DOHH2 (cell line): ENCODE measurements at regions not wholly inside any gene's neighbourhood (a gene's known extent, or its start where the extent isn't known, plus 50 kb on each side); places are given as distances from the start of the nearest gene placed in this dataset.

Experiments used
- H3F3A ChIP-seq: fragments of 200-600 bp; sonication (generic), shearing (Covaris generic); 2 replicates; pipeline ENCODE4 v1.6.0; 2016; ENCODE audit warnings: antibody characterized with exemption, mild to moderate bottlenecking; ENCODE audit not compliant: control insufficient read depth, insufficient read depth
- H3K27ac ChIP-seq: fragments of 200-600 bp; sonication (generic); 2 replicates; pipeline ENCODE4 v1.5.1; 2014; ENCODE audit warnings: low read depth, mild to moderate bottlenecking, low read length, moderate library complexity
- H3K27me3 ChIP-seq: fragments of 200-600 bp; sonication (generic); 2 replicates; pipeline ENCODE4 v1.6.1; 2014; ENCODE audit warnings: mild to moderate bottlenecking, low read length, mixed read lengths; ENCODE audit not compliant: control insufficient read depth
- H3K36me3 ChIP-seq: fragments of 200-600 bp; sonication (generic); 2 replicates; pipeline ENCODE4 v1.6.1; 2014; ENCODE audit warnings: mild to moderate bottlenecking, low read length, moderate library complexity, mixed read lengths; ENCODE audit not compliant: control insufficient read depth
- H3K4me1 ChIP-seq: fragments of 200-600 bp; sonication (generic); 2 replicates; pipeline ENCODE4 v1.6.1; 2014; ENCODE audit warnings: mild to moderate bottlenecking, low read length, mixed read lengths; ENCODE audit not compliant: control insufficient read depth
- H3K4me2 ChIP-seq: fragments of 200-600 bp; sonication (generic); 2 replicates; pipeline ENCODE4 v1.6.0; 2014; ENCODE audit warnings: mild to moderate bottlenecking, low read length, moderate library complexity
- H3K4me3 ChIP-seq: fragments of 200-600 bp; sonication (generic); 2 replicates; pipeline ENCODE4 v1.5.1; 2014; ENCODE audit warnings: mild to moderate bottlenecking, low read length, mixed read lengths
- H3K79me2 ChIP-seq: fragments of 200-600 bp; sonication (generic); 2 replicates; pipeline ENCODE4 v1.6.1; 2014; ENCODE audit warnings: mild to moderate bottlenecking, low read length, mixed read lengths; ENCODE audit not compliant: control insufficient read depth
- H3K9me2 ChIP-seq: fragments of 200-600 bp; sonication (generic); replicated peaks from 2 replicates; pipeline ENCODE4 v1.6.1; 2014; ENCODE audit warnings: mild to moderate bottlenecking, low read length, mixed read lengths; ENCODE audit not compliant: control insufficient read depth
- H3K9me3 ChIP-seq: fragments of 200-600 bp; sonication (generic); 2 replicates; pipeline ENCODE4 v1.6.1; 2014; ENCODE audit warnings: antibody characterized with exemption, low read length, mixed read lengths; ENCODE audit not compliant: control insufficient read depth, insufficient read depth
- H4K20me1 ChIP-seq: fragments of 200-600 bp; sonication (generic); 2 replicates; pipeline ENCODE4 v1.6.0; 2014; ENCODE audit warnings: low read depth, mild to moderate bottlenecking, antibody characterized with exemption, low read length, moderate library complexity; ENCODE audit not compliant: control insufficient read depth, insufficient read depth
- EZH2phosphoT487 ChIP-seq: fragments of 200-600 bp; sonication (generic); IDR thresholded peaks from 2 replicates; pipeline ENCODE4 v1.6.1; 2017; ENCODE audit warnings: borderline replicate concordance, mild to moderate bottlenecking, antibody characterized with exemption, low read length, moderate library complexity, mixed read lengths
- TF ChIP-seq, protein P1 (sequence below): fragments of 200-600 bp; sonication (generic); IDR thresholded peaks from one replicate; pipeline ENCODE4 v1.5.1; 2014; ENCODE audit warnings: antibody characterized with exemption, mild to moderate bottlenecking, low read depth, low read length; ENCODE audit not compliant: poor library complexity, severe bottlenecking

GRCh38 chr6:138012682-138013081 is 94.5 kb downstream of the PERP start:
- Histone ChIP-seq H3K4me1 (no peaks in the 10 kb centered on the region), H3K4me2 (no peak overlapping the region), H3K27me3 (0 out of 2 replicates have a peak, but pooled peaks cover 3% of the 10 kb centered on the region), H3K79me2 (no peaks in the 10 kb centered on the region), H3K4me3 (no peak overlapping the region), H3F3A (no peaks in the 10 kb centered on the region), H3K27ac (no peak overlapping the region), H3K9me3 (no peaks in the 10 kb centered on the region), H3K9me2 (no peaks in the 10 kb centered on the region), H3K36me3 (no peaks in the 10 kb centered on the region), H4K20me1 (no peaks in the 10 kb centered on the region)
- TF ChIP-seq, protein P1, sequence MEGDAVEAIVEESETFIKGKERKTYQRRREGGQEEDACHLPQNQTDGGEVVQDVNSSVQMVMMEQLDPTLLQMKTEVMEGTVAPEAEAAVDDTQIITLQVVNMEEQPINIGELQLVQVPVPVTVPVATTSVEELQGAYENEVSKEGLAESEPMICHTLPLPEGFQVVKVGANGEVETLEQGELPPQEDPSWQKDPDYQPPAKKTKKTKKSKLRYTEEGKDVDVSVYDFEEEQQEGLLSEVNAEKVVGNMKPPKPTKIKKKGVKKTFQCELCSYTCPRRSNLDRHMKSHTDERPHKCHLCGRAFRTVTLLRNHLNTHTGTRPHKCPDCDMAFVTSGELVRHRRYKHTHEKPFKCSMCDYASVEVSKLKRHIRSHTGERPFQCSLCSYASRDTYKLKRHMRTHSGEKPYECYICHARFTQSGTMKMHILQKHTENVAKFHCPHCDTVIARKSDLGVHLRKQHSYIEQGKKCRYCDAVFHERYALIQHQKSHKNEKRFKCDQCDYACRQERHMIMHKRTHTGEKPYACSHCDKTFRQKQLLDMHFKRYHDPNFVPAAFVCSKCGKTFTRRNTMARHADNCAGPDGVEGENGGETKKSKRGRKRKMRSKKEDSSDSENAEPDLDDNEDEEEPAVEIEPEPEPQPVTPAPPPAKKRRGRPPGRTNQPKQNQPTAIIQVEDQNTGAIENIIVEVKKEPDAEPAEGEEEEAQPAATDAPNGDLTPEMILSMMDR, result no peak
- TF ChIP-seq EZH2phosphoT487, result no peak

DNA sequence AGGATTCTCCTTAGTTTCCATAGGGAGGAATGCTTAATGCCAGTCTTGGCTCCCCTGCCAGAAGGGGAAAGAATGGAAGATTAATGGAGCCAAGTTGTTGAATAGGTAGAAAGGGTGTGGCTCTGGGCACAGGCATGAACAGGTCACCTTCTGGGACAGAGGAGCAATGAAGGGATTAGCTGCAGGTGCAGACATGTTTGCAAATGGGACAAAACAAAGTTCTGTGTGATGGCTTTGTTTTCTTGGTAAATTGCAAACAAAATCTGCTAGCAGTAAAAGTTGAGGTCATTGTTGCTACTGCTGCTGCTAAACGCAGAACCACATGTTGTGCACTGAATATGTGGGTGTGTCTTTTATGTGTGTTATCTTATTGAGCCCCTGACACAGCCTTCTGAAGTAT is 93.3 kb downstream of the PERP start:
- no peaks in the 10 kb centered on the region for H3F3A ChIP-seq
- H3K36me3 ChIP-seq, result no peaks in the 10 kb centered on the region
- H3K4me2 ChIP-seq, result no peak overlapping the region
- H3K4me1 ChIP-seq, result no peaks in the 10 kb centered on the region
- no peak overlapping the region for H3K4me3 ChIP-seq
- H3K79me2 ChIP-seq, result no peaks in the 10 kb centered on the region
- H3K9me3 ChIP-seq, result no peaks in the 10 kb centered on the region
- H3K27ac ChIP-seq, result no peak overlapping the region
- no peaks in the 10 kb centered on the region for H4K20me1 ChIP-seq
- H3K27me3 ChIP-seq, result 0 out of 2 replicates have a peak, but pooled peaks cover 3% of the 10 kb centered on the region
- TF ChIP-seq, protein P1, result no peak
- no peak for TF ChIP-seq EZH2phosphoT487
- H3K9me2 ChIP-seq, result no peaks in the 10 kb centered on the region

DNA sequence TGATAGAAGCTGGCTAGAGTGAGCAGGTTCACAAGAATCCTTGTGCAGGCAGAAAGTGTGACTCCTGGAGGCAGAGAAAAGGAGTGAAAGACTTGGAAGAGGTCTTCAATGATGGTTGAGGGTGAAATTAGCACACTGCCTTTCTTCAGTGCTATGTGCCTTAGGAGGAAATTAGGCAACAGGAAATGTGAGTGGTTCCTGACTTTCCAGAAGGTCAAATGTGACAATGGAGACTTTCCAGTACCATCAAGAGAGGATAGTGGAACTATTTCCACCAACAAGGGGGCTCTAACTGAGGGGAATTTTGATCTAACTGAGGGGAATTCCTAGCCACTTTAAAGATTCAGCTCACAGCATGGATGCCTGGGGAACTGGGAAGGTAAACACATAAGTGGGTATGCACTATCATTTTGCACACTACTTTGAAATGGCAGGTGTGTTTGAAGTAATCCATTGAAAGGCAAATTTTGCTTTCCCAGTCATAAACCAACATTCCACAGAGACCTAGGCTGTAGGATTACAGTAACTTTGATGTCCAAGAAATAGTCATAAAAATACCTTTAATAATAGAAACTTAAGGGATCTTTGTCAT is 90.0 kb downstream of the PERP start:
- TF ChIP-seq EZH2phosphoT487, result no peak
- TF ChIP-seq, protein P1, result no peak
- no peaks in the 10 kb centered on the region for H3K36me3 ChIP-seq
- no peaks in the 10 kb centered on the region for H3K79me2 ChIP-seq
- no peak overlapping the region for H3K27ac ChIP-seq
- H3F3A ChIP-seq, result no peaks in the 10 kb centered on the region
- H3K4me2 ChIP-seq, result no peak overlapping the region
- H3K9me3 ChIP-seq, result no peaks in the 10 kb centered on the region
- H3K4me3 ChIP-seq, result no peak overlapping the region
- 0 out of 2 replicates have a peak, but pooled peaks cover 3% of the 10 kb centered on the region for H3K27me3 ChIP-seq
- H3K4me1 ChIP-seq, result no peaks in the 10 kb centered on the region
- H4K20me1 ChIP-seq, result no peaks in the 10 kb centered on the region
- no peaks in the 10 kb centered on the region for H3K9me2 ChIP-seq
